HT-29 (cell line): ENCODE measurements at regions not wholly inside any gene's neighbourhood (a gene's known extent, or its start where the extent isn't known, plus 50 kb on each side); places are given as distances from the start of the nearest gene placed in this dataset.
"Not testable (repeated sequence)": the region's sequence is repeated elsewhere in the genome, so short reads cannot be mapped to it uniquely, and the experiment has no call there.

Experiments
- DNase-seq: peaks from one replicate; pipeline ENCODE4 v3.0.0-alpha.2; 2015; ENCODE audit warnings: low spot score

DNA sequence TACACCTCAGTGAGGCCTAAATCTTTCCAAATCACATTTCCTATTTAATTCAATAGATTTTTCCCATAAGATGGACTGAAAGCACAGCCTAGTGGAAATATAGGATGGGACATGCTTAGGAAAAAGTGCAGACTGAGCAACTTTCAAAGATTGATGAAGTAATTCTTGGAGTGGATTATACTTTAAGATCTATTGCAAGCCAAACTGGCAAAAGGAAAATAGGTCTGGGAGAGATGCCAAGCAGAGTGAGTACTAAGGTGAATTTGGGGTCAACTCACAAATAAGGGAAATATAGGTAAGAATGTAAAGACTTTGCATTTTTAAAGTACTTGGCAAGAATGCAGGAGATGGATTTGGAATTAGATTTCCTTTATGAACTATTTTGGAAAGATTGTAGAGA is 170.2 kb upstream of the FOXG1 start:
- DNase-seq = no peak

DNA sequence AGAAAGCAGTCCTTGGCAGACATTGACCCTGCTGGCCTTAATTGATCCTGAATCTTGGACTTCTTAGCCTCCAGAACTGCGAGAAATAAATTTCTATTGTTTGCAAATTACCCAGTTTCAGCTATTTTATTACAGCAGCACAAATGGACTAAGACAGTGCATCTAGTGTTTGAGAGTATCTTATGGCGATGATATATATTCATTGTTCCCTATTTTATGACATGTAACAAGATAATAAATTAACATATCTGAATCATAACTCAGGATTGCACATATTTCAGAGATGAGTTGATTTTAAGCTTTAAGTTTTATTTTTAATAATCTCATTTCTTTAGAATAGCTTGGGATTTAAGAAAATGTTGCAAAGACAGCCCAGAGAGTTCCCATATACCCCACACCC is 167.4 kb upstream of the FOXG1 start:
- no peak for DNase-seq

DNA sequence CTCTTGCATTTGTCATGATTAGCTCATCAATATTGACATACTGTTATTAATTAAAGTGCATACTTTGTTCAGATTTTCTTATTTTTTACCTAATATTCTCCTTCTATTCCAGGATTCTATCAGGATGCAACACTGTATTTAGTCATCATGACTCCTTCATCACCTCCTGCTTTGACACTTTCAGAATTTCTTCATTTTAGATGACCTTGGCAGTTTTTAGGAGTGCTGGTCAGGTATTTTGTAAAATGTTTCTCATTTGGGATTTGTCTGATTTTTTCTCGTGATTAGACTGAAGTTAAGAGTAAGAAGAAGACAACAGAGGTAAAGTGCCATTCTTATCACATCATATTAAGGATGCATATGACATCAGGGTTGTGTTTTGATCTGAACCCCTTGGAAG is 167.0 kb upstream of the FOXG1 start:
- DNase-seq = no peak

DNA sequence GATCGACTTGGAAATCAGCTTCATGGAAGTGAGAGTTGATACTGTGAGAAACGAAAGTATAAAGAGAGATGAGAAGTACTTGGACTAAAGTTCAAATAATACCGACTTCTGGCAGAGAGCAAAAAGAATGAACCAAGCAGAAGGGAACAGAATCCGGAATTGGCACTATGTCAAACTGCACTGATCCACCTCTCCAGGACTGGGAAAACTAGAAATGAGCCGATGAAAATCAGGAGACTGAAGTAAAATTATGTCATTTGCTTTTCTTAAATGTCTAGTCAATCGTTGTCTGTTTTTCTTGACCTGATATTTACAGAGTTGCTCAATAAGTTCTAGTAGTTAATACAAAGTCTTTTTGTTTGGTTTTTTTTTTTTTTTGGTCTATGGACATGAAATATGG is 163.0 kb upstream of the FOXG1 start:
- peak; percentile 33 for DNase-seq

DNA sequence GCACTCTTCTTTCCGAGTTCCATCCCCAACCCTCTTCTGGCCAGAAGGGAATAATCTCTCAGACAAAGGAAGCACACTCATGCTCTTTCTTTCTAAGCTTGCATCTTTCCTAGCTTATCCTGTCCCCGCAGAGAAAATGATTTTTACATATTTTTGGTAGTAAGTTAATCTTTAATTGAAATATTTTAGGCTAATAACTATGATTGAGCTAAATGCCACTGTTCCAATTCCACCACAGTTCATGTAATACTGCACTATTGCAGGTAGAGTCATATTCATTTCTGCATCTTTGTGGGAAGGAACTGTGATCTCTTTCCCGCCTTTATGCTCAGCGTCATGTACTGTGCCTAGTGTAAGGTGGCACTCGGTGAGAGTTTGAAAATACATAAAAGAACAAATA is 158.9 kb upstream of the FOXG1 start:
- no peak for DNase-seq

DNA sequence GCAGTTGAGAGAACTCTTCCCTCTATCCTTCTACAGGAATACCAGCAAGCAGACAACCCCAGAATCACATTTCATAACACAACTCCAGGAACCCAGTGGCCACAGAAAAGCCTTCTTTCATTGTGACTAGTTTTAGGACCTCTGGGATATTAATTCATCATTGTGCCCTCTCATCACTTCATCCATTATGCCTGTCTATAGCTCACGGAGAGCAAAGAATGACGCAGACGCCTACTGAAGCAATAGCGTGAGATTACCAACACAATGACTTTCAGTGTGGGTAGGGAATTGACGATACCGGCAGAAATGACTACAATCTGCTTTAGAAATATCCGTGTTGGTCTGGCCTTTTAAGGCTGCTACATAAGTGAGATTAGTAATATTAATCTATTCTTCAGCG is 158.1 kb upstream of the FOXG1 start:
- no peak for DNase-seq

GRCh38 chr14:28608851-28609828 is 157.4 kb upstream of the FOXG1 start:
- peak; percentile 69 for DNase-seq

- no peak for DNase-seq
Observed at GRCh38 chr14:28612414-28612813, 154.2 kb upstream of the FOXG1 start.

DNA sequence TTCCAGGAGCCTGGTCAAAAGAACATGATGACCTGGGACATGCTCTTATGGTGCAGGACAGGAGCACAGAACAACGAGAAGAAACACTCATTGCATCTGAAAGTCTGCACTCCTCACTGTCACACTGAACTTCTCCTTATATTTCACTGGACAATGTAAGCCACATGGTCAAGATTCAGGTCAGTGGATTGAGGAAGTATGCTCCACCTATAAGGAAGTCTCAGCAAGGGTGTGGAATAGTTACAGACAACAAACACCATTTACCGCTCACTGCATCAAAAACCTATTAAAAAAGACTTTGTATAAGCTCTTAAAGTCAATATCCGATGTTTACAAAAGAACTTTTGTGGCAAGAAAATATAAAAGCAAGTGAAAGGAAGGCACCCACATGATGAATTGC is 153.1 kb upstream of the FOXG1 start:
- DNase-seq = peak; percentile 44

GRCh38 chr14:28626780-28627179 is 139.8 kb upstream of the FOXG1 start:
- no peak for DNase-seq

DNA sequence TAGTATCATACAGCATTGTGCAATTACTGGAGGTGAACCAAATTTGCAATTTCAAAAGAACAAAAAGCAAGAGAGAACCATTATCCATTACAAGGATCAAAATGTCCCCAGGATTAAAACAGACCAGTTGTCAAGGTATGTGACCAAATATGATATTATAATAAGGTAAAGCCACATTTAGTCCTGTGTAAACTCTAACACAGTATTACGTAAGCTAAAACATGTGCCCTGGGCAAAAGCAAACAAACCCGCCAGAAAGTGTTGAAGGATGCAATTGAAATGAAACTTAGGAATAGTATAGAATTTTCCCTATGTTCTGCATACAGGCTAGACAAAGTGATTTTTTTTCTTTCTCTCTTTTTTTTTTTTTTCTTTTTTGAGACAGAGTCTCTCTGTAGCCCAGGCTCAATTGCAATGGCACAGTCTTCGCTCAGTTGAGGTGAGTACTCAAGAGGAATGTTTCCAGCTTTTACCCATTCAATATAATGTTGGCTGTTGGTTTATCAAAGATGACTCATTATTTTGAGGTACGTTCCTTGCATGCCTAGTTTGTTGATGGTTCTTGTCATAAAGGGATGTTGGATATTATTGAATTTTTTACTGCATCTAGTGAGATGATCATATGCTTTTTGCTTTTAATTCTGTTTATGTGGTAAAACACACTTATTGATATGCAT is 137.1 kb upstream of the FOXG1 start:
- no peak for DNase-seq

DNA sequence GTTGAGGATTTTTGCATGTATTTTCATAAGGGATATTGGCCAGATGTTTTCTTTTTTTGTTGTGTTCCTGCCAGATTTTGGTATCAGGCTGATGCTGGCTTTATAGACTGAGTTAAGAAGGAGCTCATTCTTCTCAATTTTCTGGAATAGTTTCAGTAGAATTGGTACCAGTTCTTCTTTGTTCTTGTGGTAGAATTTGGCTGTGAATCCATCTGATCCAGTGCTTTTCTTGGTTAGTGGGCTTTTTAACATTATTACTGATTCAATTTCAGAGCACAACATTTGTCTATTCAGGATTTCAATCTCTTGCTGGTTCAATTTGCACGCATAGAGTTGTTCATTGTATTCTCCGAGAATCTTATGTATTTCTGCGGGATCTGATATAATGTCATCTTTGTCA is 136.5 kb upstream of the FOXG1 start:
- no peak for DNase-seq

GRCh38 chr14:28635387-28635786 is 131.2 kb upstream of the FOXG1 start:
- peak; percentile 59 for DNase-seq

GRCh38 chr14:28635816-28636215 is 130.8 kb upstream of the FOXG1 start:
- not testable (repeated sequence) for DNase-seq

DNA sequence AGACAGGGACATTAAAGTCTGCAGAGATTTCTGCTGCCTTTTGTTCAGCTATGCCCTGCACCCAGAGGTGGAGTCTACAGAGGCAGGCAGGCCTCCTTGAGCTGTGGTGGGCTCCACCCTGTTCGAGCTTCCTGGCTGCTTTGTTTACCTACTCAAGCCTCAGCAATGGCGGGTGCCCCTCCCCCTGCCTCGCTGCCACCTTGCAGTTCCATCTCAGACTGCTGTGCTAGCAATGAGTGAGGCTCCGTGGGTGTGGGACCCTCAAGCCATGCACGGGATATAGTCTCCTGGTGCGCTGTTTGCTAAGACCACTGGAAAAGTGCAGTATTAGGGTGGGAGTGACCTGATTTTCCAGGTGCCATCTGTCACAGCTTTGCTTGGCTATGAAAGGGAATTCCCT is 125.4 kb upstream of the FOXG1 start:
- DNase-seq = not testable (repeated sequence)

DNA sequence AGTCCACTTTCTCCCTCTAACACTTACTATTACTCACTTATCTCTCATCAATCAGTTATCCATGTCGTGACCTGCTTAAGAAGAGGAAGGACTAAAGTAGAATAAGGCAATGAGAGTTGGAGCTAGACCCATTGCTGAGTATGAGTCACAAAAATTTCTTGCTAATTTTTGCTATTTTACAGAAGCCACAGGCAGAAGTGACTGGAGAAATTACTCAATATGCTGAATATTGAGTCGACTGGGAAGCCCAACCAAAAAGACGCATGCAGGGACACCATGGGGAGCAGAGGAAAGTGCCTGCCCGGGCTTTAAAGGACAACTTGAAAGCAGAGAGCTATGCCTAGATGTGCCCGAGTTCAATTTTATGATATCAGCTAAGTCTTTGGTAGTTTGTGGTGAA is 115.4 kb upstream of the FOXG1 start:
- no peak for DNase-seq

- DNase-seq = no peak
Observed at GRCh38 chr14:28652782-28653181, 113.8 kb upstream of the FOXG1 start.

DNA sequence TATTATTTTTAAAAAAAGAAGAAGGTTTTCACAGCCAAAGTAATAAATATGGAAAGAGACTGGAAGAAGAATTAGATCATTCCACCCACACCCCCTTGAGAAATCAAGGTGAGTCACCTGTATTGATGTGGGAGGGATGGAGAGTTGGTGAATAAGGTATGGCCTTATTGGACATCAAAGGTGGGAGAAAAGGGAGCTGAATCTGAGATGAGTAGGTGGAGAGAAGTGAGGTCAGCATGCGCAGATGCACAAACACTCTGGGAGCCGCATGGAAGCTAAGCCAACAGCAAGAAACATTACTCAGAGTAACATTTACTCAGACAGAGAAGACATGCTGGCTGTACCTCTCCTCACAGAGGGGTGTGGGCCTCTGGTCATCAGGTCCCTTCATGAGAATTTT is 113.1 kb upstream of the FOXG1 start:
- DNase-seq = no peak

DNA sequence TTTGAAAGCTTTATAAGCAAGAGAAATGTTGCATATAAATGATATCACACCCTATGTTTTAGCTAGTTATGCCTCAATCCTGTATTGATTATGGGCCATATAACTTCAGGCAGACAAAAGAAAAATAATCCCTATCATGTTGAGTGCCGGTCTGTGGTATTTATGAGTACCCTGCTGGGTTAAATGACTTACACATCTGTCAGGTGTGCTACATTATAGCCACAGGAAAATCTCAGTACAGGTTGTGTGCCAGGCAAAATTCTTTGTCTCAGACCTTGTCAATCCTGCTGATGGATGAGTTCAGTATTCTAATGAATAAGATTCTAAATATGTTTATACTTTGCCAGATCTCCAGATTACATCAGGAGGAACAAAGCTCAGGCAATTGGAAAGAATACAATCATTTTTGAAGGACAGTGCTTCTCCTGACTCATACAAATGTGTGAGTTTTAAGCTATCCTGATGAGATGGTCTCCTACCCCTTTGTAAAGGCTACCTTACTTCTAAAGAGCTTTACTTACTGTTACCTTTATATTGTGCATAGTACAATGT is 109.8 kb upstream of the FOXG1 start:
- no peak for DNase-seq

DNA sequence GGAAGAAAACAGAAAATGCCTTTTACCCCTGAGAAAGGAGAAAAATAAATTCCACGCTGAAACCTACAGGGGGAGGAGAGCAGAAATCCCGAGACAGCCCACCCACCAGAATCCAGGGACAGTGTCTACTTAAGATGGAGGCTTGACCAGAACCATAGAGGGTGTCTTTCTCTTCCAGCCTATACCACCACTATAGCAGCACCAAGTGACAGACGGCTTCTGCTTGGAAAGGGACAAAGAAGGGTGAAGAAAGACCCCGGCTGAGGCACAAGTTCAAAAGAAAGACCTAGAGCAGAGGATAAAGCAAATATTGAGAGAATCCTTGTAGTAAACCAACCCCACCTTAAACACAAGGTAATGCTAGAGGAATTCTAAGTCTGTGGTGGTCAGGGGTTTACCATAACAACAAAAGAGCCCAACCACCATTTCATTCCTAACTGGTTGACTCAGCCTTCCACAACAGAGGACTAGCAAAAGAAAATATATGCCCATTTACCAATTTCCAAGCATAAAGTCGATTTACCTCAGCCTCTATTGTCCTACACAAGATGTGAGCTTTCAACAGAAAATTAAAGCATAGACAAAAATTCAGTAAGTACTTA is 105.3 kb upstream of the FOXG1 start:
- DNase-seq = no peak

DNA sequence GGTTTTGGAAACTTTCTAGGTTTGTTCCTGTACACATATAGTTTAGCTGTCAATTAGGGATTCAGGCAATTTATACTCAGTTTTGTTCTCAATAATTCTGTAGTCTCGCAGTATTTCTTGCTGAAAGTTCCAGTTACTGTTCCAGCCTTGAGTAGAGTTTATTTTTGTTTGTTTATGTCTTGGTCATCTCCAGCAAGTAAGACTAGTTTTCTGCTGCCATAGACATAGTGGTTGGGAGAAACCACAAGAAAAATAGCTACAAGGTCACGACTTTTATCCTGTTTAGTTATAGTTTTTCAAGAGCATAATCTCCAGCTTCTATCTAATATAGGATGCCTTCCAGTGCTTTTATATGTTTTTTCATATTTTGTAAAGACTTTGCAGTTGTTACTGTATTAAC is 99.6 kb upstream of the FOXG1 start:
- DNase-seq = no peak

- no peak for DNase-seq
Observed at GRCh38 chr14:28671425-28671824, 95.2 kb upstream of the FOXG1 start.
